ENCODE measurements at regions not wholly inside any gene's neighbourhood (a gene's known extent, or its start where the extent isn't known, plus 50 kb on each side); places are given as distances from the start of the nearest gene placed in this dataset.

GRCh38 chr9:6072865-6073264 is 57.4 kb upstream of the RANBP6 start:
- Mint-ChIP-seq H3K36me3 (ENCODE audit: low read depth) (no peaks in the 10 kb centered on the region), H3K27ac (ENCODE audit: unreplicated experiment) (no peak overlapping the region), H3K27me3 (ENCODE audit: low read depth) (peaks cover 4% of the 10 kb centered on the region), H3K4me1 (no peaks in the 10 kb centered on the region), H3K4me3 (no peak overlapping the region), H3K9me3 (no peaks in the 10 kb centered on the region)
- TF ChIP-seq CTCF (conservative IDR thresholded peaks at IDR 0.05): no peak
- no peak for DNase-seq (ENCODE audit: low read depth, low spot score)

- H3K27me3 Mint-ChIP-seq (ENCODE audit: low read depth): peaks cover 5% of the 10 kb centered on the region
- TF ChIP-seq CTCF (conservative IDR thresholded peaks at IDR 0.05): no peak
- H3K27ac Mint-ChIP-seq (ENCODE audit: unreplicated experiment): no peak overlapping the region
- H3K4me1 Mint-ChIP-seq: no peaks in the 10 kb centered on the region
- no peaks in the 10 kb centered on the region for H3K9me3 Mint-ChIP-seq
- no peak overlapping the region for H3K4me3 Mint-ChIP-seq
- no peak for DNase-seq (ENCODE audit: low read depth, low spot score)
- no peaks in the 10 kb centered on the region for H3K36me3 Mint-ChIP-seq (ENCODE audit: low read depth)
Observed at GRCh38 chr9:6072453-6072852, 57.0 kb upstream of the RANBP6 start.

GRCh38 chr9:6068983-6069382 is 53.6 kb upstream of the RANBP6 start:
- H3K4me3 Mint-ChIP-seq: no peak overlapping the region
- H3K9me3 Mint-ChIP-seq: no peaks in the 10 kb centered on the region
- no peaks in the 10 kb centered on the region for H3K36me3 Mint-ChIP-seq (ENCODE audit: low read depth)
- H3K27ac Mint-ChIP-seq (ENCODE audit: unreplicated experiment): no peak overlapping the region
- DNase-seq (ENCODE audit: low read depth, low spot score): no peak
- peaks cover 16% of the 10 kb centered on the region for H3K27me3 Mint-ChIP-seq (ENCODE audit: low read depth)
- TF ChIP-seq CTCF (conservative IDR thresholded peaks at IDR 0.05): no peak
- H3K4me1 Mint-ChIP-seq: no peaks in the 10 kb centered on the region

GRCh38 chr9:6067426-6067825 is 52.0 kb upstream of the RANBP6 start:
- H3K36me3 Mint-ChIP-seq (ENCODE audit: low read depth): no peaks in the 10 kb centered on the region
- no peak for DNase-seq (ENCODE audit: low read depth, low spot score)
- peaks cover 16% of the 10 kb centered on the region for H3K27me3 Mint-ChIP-seq (ENCODE audit: low read depth)
- TF ChIP-seq CTCF (conservative IDR thresholded peaks at IDR 0.05): no peak
- H3K4me1 Mint-ChIP-seq: no peaks in the 10 kb centered on the region
- no peaks in the 10 kb centered on the region for H3K9me3 Mint-ChIP-seq
- no peak overlapping the region for H3K4me3 Mint-ChIP-seq
- H3K27ac Mint-ChIP-seq (ENCODE audit: unreplicated experiment): no peak overlapping the region
